GM12891 (cell line): ENCODE measurements at regions not wholly inside any gene's neighbourhood (a gene's known extent, or its start where the extent isn't known, plus 50 kb on each side); places are given as distances from the start of the nearest gene placed in this dataset.

Source experiments
- POLR2A ChIP-seq: IDR thresholded peaks from 2 replicates; pipeline ENCODE4 v1.6.1; 2011; ENCODE audit warnings: low read depth, low read length, control low read depth
- POLR2AphosphoS5 ChIP-seq: IDR thresholded peaks from 2 replicates; pipeline ENCODE4 v1.6.1; 2011; ENCODE audit warnings: low read depth, low read length, control low read depth

DNA sequence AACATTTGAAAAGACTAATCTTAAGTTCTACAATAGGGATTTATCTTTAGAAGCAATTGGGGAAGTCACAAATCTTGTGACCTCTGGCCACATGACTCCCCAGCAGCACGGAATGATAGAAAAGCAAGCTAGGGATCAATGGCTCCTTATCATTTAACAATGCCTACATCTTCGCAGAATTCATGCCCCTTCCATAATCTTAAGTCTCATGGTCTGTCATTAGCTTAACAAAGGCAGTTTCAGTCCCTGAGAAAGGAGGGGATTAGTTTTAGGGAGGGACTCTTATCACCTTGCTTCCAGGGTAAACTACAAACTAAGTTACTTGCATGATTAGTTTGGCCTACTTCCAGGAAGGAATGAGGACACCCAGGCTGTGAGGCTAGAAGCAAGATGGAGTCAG, 486.0 kb downstream of the RMST start:
- TF ChIP-seq POLR2A = no peak
- TF ChIP-seq POLR2AphosphoS5 = no peak
